IPS DF 6.9 (cell line): ENCODE measurements at regions not wholly inside any gene's neighbourhood (a gene's known extent, or its start where the extent isn't known, plus 50 kb on each side); places are given as distances from the start of the nearest gene placed in this dataset.
"Not testable (repeated sequence)": the region's sequence is repeated elsewhere in the genome, so short reads cannot be mapped to it uniquely, and the experiment has no call there.

Experiments used
- DNase-seq: peaks from one replicate; pipeline ENCODE4 v3.0.0-alpha.2; 2013; ENCODE audit warnings: low read depth, low spot score
- H3K27ac ChIP-seq: one replicate; pipeline ENCODE4 v1.5.1; 2013; ENCODE audit warnings: low read length, control low read depth
- H3K27me3 ChIP-seq: 2 replicates; pipeline ENCODE4 v1.6.1; 2013; ENCODE audit warnings: mild to moderate bottlenecking, low read length; ENCODE audit not compliant: control insufficient read depth, insufficient read depth
- H3K36me3 ChIP-seq: 2 replicates; pipeline ENCODE4 v1.6.1; 2013; ENCODE audit warnings: low read length; ENCODE audit not compliant: control insufficient read depth, insufficient read depth
- H3K4me1 ChIP-seq: 2 replicates; pipeline ENCODE4 v1.6.1; 2013; ENCODE audit warnings: low read length; ENCODE audit not compliant: control insufficient read depth, insufficient read depth
- H3K4me3 ChIP-seq: 2 replicates; pipeline ENCODE4 v1.5.1; 2013; ENCODE audit warnings: mild to moderate bottlenecking, low read length
- H3K9me3 ChIP-seq: 2 replicates; pipeline ENCODE4 v1.6.1; 2013; ENCODE audit warnings: low read length, inconsistent platforms; ENCODE audit not compliant: control insufficient read depth, insufficient read depth
- WGBS: extraction: QIAGEN DNeasy Blood & Tissue Kit; methylation state at CpG from one replicate; pipeline ENCODE4 v1.1.7; 2013; ENCODE audit warnings: mixed read lengths, missing lambda C conversion rate; ENCODE audit not compliant: insufficient read length, insufficient coverage; 5-methylcytosine and 5-hydroxymethylcytosine counted together

DNA sequence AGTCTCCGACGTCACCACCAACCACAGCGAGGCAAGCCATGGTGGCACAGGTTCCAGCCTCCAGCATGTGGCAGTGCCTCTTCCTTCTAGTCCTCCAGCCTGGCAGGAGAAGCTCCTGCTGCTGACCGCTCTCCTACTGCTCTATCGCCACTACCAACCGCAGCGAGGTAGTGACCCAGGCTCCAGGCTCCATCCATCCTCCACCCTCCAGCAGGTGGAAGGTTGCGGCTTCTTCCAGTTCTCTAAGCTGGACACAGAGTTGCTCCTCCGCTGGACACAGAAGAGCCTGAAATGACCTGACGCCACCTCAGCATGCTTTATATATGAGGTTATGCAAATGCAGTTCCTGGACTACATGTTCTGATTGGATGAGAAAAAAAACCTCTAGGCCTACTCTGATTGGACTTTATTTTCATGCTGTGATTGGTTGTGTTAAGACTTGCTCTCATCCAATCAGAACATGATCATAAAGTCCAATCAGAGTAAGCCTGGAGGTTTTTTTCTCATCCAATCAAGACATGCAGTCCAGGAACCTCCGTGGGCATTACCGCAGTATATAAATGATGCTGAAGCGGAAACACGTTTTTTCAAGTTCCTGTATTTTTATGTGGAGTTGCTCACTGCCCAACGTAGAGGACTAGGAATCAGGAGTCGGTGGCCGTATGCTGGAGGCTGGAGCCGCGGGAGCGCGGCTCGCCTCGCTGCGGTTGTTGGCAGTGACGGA is 174.7 kb downstream of the USP22 start:
- peak overlapping the region; percentile 99; the same call in 1 of the 2 replicates for H3K4me3 ChIP-seq
- H3K36me3 ChIP-seq, H3K27ac ChIP-seq, H3K4me1 ChIP-seq, H3K9me3 ChIP-seq, H3K27me3 ChIP-seq, DNase-seq: not testable (repeated sequence)
- WGBS = no CpG with 5 or more reads among the region's 25 CpGs

DNA sequence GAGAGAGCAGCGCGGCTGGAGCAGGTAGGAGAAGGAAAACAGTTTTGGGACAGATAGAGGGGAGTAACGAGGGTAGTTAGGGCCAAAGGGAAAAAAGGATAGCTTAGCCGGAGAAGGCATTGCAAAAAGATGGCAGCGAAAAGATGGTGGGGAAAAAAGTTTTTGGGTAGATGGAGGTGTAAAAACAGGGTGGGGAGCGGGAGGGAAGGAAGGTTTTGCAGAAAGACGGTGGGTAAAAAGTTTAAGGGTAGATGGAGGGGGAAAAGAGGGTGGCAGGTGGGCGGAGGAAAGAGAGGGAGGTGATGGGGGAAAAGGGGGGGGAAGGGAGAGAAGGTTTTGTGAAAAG is 174.2 kb downstream of the USP22 start:
- H3K4me3 ChIP-seq = peak overlapping the region; percentile 99; the same call in 1 of the 2 replicates
- H3K36me3 ChIP-seq, H3K4me1 ChIP-seq, H3K27me3 ChIP-seq, DNase-seq, H3K27ac ChIP-seq, H3K9me3 ChIP-seq: not testable (repeated sequence)
- WGBS = 100% methylated on average over 1 of the region's 8 CpGs

DNA sequence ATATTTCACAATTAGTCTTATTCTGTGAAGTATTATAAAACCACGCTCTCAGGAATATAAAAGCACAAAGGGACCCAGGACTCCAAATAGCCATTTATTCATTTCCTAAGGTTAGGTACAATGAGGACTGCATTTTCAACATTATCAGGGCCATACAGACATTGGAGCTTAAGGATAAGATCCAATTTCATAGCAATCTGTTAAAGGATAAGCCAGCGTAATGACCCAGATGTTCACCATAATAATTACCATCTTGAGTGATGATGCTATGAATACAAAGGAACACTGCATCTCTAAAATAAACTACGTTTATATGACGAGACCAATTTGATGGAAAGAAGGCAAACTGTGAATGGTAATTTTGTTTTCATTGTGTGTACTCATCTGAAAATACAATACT is 169.6 kb downstream of the USP22 start:
- H3K27me3 ChIP-seq, H3K27ac ChIP-seq, H3K4me1 ChIP-seq, DNase-seq, H3K9me3 ChIP-seq, H3K4me3 ChIP-seq, H3K36me3 ChIP-seq: not testable (repeated sequence)
- WGBS = no CpG with 5 or more reads among the region's 4 CpGs

DNA sequence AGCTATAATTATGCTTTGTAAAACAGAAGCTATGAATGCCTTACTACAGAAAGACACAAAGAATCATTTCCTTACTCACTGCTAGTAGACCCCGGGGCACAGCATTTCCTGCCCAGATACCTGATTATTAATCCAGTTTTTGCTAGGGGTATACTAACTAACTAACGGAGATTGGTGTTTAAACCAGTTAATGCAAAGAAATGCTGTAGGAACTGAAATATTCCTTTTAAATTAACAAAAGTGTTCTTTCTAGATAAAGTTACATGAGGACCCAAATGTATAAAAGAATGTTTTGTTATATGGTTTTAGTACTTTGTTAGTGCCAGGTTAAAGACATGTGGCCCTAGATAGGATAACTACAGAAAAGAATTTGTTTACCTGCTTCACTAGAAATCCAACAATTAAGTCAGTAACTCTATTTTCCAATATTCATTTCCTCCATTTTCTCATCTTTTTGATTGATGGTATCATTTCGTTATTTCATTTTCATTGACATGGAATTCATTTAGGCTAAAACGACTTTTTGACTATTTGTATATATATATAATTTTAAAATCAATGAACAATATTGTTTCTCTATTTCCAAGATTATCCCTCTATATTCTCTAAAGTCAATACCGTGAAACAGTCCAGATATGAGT is 169.0 kb downstream of the USP22 start:
- not testable (repeated sequence) for H3K4me3 ChIP-seq, H3K27ac ChIP-seq, H3K36me3 ChIP-seq, H3K27me3 ChIP-seq, H3K4me1 ChIP-seq, H3K9me3 ChIP-seq, DNase-seq
- WGBS = no CpG with 5 or more reads among the region's 5 CpGs

DNA sequence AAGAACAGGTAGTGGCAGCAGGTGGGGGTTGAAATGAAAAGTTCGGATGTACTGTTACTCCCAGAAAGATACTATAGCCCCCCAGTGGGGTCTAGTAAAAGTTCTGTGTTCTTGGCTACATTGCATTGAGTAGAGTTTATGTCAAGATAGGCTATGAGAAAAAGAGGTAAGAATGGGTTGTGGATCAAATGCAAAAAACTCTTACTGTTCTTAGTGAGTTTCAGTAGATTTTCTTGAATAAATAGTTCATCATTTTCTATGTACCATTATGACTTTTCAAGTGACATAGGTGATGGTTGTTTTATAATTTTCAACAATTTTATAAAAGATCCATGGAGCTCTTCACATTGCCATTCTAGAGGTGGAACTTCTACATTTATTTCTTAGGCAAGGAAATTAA is 165.4 kb downstream of the USP22 start:
- not testable (repeated sequence) for H3K27me3 ChIP-seq, H3K4me1 ChIP-seq, H3K4me3 ChIP-seq, DNase-seq, H3K9me3 ChIP-seq, H3K36me3 ChIP-seq, H3K27ac ChIP-seq
- WGBS = no CpG with 5 or more reads among the region's 1 CpG

DNA sequence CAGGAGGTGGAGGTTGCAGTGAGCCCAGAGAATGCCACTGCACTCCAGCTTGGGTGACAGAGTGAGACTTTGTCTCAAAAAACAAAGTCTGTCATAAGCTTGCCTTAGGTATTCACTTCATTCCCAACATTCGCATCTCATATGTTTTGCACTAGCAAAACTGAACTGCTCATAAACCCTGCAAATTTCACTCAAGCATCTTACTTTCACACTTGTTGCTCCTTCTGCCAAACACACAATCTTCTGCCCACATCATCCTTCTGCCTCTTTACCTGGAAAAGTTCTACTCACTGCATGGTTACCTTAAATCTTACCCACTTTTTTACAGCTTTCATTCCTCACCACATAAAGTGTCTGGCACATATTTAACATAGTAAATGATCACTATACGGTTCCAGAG is 152.5 kb downstream of the USP22 start:
- no CpG with 5 or more reads among the region's 2 CpGs for WGBS
- Histone ChIP-seq H3K9me3 (no peaks in the 10 kb centered on the region), H3K27me3 (no peaks in the 10 kb centered on the region)

DNA sequence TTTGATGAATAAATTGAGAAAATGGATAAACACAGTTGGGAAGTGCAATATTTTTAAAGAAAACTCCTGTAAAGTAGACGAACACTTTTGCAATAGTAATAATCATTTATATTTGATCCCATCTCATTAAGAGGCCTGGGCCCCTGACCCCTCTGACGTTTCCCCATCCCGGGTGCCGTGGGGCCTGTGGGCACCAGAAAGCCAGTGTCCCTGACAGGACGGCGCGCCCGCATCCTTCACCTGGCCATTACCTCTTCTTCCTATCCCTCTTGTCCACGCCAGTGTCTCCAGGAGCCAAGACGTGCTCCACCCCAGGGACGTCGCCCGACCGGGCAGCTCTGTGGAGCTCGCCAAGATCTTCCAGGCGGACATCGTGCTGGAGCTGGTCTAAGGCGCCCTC is 147.4 kb downstream of the USP22 start:
- H3K4me3 ChIP-seq, H3K9me3 ChIP-seq, H3K36me3 ChIP-seq, H3K4me1 ChIP-seq, DNase-seq, H3K27me3 ChIP-seq, H3K27ac ChIP-seq: not testable (repeated sequence)
- WGBS = no CpG with 5 or more reads among the region's 18 CpGs

More for the DNA sequence above, 152.5 kb downstream of the USP22 start:
- no peaks in the 10 kb centered on the region for H3K4me1 ChIP-seq
- DNase-seq = no peak
- H3K27ac ChIP-seq = no peak overlapping the region
- no peak overlapping the region for H3K4me3 ChIP-seq
- no peaks in the 10 kb centered on the region for H3K36me3 ChIP-seq

DNA sequence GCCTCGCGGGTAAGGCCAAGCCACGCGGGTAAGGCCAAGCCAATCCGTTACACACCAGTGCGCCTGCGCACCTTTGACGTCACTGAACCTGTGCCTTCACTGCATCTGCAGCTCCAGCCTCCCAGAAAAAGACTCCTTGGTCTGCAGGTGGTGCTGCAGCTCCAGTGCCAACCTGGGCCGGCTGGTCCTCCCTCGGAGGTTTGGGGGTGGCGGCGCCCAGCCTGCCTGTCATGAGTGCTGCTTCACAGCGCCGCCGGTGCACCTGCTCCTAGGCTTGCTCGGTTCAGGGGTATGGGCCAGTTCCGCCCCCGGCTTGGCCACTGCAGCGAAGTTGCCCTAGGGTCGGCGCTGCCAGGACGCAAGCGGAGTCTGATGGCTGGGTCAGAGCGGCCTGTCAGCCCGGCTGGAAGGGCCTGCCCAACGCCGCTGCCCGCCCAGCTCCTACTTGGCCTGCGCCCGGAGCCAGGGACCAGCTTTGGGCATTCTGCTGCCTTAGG is 146.6 kb downstream of the USP22 start:
- H3K36me3 ChIP-seq = peaks cover 5% of the 10 kb centered on the region
- no CpG with 5 or more reads among the region's 30 CpGs for WGBS
- H3K4me3 ChIP-seq = no peak overlapping the region
- H3K27me3 ChIP-seq = no peaks in the 10 kb centered on the region
- H3K27ac ChIP-seq = no peak overlapping the region
- H3K4me1 ChIP-seq = no peaks in the 10 kb centered on the region
- no peak for DNase-seq
- H3K9me3 ChIP-seq = no peaks in the 10 kb centered on the region

DNA sequence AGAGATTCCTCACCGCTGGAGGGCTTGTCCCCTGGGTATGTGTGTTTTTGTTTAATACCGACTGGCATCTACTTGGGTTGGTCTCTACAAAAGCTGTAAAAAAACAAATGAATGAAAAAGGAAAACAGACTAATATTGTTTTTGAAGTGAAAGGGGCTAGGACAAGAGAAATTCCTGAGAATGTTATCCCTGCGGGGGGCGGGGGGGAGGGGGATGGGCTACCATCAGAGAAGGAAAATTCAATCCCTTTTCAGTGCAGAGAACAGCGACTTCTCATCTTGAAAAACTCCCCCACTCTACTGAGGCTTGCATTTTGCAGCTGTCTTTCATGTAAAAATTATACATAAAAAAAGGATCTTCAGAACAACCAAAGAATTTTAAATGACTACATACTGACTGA is 144.1 kb downstream of the USP22 start:
- H3K27ac ChIP-seq = not testable (repeated sequence)
- no CpG with 5 or more reads among the region's 5 CpGs for WGBS

DNA sequence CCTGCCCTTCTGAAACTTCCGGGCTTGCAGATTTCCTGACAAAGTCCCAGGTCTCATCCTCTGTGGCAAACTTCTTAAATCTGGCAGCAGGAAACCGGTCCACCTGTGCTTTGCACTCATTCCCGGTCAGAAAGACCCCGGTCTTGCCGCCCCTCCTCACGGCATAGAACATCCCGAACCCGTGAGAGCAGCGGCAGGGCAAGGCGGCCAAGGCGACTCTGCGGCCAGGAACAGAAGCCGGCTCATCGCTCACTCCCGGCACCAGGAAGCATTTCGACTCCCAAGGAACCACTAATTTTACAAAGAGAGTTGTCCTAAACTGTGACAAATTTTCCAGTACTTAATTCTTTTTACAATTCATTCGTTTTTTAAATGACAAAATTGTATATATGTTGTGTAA is 140.3 kb downstream of the USP22 start:
- DNase-seq, H3K27ac ChIP-seq, H3K27me3 ChIP-seq, H3K4me3 ChIP-seq, H3K36me3 ChIP-seq, H3K4me1 ChIP-seq, H3K9me3 ChIP-seq: not testable (repeated sequence)
- no CpG with 5 or more reads among the region's 17 CpGs for WGBS

More for the DNA sequence above, 144.1 kb downstream of the USP22 start:
- not testable (repeated sequence) for H3K27me3 ChIP-seq, H3K36me3 ChIP-seq, H3K9me3 ChIP-seq, DNase-seq, H3K4me3 ChIP-seq, H3K4me1 ChIP-seq

DNA sequence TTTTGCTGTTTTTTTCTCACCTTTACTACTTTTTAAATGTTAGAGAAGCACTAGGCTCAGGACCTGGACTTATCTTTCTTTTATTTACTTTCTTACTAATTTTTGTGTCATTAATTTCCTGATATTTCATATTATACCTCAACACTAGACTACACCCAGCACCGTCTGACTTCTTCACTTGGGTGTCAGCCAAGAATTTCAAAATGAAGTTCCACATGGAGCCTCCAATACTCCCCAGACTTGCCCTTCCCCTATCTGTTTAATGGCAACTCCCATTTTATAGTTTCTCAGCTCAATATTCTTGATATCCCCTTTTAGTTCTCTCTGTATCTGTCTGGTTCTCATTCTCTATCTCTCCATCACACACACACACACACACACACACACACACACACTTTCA is 139.3 kb downstream of the USP22 start:
- not testable (repeated sequence) for H3K27ac ChIP-seq, DNase-seq, H3K4me3 ChIP-seq, H3K36me3 ChIP-seq, H3K27me3 ChIP-seq, H3K9me3 ChIP-seq, H3K4me1 ChIP-seq
- no CpG with 5 or more reads among the region's 1 CpG for WGBS
